ENCODE measurements at regions not wholly inside any gene's neighbourhood (a gene's known extent, or its start where the extent isn't known, plus 50 kb on each side); places are given as distances from the start of the nearest gene placed in this dataset.

- TF ChIP-seq BRCA1 (IDR thresholded peaks at IDR 0.05) (no peak), BRCA1 (CRISPR knock-in tag; IDR thresholded peaks at IDR 0.05) (no peak), ZNF277 (CRISPR knock-in tag; IDR thresholded peaks at IDR 0.05; ENCODE audit: borderline replicate concordance) (no peak), NCOR1 (IDR thresholded peaks at IDR 0.05) (peak; percentile 79), SMAD3 (CRISPR knock-in tag; conservative IDR thresholded peaks at IDR 0.05) (peak; percentile 67; the same call in 1 of the 2 replicates), ARHGAP35 (IDR thresholded peaks at IDR 0.05; ENCODE audit: partially characterized antibody) (no peak), REST (IDR thresholded peaks at IDR 0.05; ENCODE audit: borderline replicate concordance) (no peak), REST (CRISPR knock-in tag; IDR thresholded peaks at IDR 0.05; ENCODE audit: low read depth) (no peak), RNF2 (IDR thresholded peaks at IDR 0.05) (no peak), ZBTB11 (CRISPR knock-in tag; IDR thresholded peaks at IDR 0.05) (no peak), THRAP3 (IDR thresholded peaks at IDR 0.05; ENCODE audit: borderline replicate concordance) (no peak), MEIS2 (IDR thresholded peaks at IDR 0.05; ENCODE audit: partially characterized antibody) (peak; percentile 88)
- TF ChIP-seq, protein P1, sequence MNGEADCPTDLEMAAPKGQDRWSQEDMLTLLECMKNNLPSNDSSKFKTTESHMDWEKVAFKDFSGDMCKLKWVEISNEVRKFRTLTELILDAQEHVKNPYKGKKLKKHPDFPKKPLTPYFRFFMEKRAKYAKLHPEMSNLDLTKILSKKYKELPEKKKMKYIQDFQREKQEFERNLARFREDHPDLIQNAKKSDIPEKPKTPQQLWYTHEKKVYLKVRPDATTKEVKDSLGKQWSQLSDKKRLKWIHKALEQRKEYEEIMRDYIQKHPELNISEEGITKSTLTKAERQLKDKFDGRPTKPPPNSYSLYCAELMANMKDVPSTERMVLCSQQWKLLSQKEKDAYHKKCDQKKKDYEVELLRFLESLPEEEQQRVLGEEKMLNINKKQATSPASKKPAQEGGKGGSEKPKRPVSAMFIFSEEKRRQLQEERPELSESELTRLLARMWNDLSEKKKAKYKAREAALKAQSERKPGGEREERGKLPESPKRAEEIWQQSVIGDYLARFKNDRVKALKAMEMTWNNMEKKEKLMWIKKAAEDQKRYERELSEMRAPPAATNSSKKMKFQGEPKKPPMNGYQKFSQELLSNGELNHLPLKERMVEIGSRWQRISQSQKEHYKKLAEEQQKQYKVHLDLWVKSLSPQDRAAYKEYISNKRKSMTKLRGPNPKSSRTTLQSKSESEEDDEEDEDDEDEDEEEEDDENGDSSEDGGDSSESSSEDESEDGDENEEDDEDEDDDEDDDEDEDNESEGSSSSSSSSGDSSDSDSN (IDR thresholded peaks at IDR 0.05; ENCODE audit: borderline replicate concordance in 1 of 2, low read depth in 2 of 2, low read length in 2 of 2), result no peak
These were observed 105.4 kb upstream of the TBCA start (continued) for GRCh38 chr5:77881528-77881927.
